AG20443 (cell line): ENCODE measurements at regions not wholly inside any gene's neighbourhood (a gene's known extent, or its start where the extent isn't known, plus 50 kb on each side); places are given as distances from the start of the nearest gene placed in this dataset.

Experiments
- DNase-seq: peaks from one replicate; pipeline ENCODE4 v3.0.0; 2012; ENCODE audit warnings: low spot score, mixed read lengths

DNA sequence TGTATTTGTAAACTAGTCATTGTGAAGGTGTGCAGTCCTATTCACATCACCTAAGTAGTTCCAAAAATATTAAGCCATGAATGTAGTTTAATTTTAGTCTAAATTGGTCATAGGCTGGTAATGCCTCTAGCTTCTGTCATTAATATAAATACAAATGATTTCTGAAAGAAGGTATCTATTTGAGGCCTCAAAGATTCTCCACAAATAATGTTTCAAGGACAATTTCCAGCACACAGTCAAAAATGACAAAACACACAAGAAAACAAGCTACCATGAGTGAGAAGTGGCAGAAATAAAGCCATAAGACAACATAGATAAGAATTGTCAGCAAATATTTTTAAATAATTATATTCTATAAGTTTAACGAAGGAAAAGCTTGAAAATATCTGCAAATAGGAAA, 66.7 kb upstream of the PDK4 start:
- DNase-seq = no peak

DNA sequence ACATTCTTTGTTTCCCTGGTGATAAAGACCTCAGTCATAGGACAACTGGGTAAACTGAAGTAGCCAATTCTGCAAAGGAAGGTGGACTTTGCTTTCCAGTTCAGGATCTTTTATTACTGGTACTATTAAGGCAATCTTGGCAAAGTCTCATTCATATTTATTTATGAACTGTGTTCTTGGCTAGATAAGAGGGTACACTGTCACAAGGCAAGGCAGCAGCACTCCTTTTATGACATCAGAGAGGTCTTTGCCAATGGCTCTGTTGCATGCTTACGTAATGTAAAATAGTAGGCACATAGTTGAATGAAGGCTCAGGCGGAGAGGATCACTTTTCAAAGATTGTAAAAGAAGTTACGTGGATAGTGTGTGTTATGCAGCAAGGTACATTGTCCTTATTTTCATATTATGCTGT, 63.7 kb upstream of the PDK4 start:
- DNase-seq = no peak

DNA sequence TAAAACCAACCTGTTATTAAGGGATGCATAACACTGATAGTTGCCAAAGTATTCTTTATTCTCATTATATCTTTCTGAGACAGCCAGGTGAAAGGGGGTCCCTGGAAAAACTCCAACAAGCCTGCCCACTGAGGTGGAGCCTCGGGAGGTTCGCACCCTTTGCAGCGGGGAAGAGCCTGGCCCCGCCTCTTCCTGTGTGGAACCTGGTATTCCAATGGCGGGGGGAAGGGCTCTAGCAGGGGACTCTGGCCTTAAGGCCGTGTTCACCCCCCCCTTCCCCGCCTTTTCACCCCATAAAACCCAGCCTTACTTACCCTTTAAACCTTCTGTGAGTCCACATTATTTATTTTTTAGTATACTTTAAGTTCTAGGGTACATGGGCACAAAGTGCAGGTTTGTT, 62.4 kb upstream of the PDK4 start:
- no peak for DNase-seq

DNA sequence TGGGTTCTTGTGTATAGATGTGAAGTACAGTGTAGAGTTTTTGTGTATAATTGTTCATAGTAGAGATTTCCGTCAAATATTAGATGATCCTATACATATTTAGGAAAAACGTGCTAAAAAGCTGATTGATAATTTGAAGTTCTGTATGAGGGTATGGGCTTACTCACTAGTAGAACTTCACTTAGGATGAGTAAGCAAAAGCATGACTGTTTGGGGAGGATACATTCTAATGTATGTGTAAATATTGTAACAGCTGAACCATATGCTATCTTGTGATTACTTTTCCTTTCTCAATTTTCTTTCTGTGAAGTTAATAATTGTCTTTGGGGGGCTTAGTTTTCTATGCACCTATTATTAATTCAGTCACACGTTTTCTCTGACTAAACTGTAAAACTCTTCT, 53.2 kb upstream of the PDK4 start:
- no peak for DNase-seq

DNA sequence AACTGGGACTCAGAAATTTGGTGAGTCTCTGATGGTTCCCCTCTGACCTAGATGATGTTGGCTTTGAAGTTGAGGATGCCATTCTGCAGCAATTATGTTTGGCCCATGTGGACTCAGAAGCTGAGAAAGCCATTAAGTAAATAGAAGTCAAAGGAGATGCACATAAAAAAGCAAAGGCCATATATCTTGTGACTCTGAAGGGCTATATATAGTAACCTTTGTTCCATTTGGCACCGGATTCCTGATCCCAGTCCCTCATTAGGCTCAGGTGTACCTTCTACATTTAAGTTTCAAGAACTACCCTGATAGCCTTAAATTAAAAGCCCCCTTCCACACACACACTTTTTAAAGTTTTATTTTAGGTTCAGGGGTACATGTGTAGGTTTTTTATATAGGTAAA, 50.0 kb upstream of the PDK4 start:
- no peak for DNase-seq
